ENCODE measurements at regions not wholly inside any gene's neighbourhood (a gene's known extent, or its start where the extent isn't known, plus 50 kb on each side); places are given as distances from the start of the nearest gene placed in this dataset.

DNA sequence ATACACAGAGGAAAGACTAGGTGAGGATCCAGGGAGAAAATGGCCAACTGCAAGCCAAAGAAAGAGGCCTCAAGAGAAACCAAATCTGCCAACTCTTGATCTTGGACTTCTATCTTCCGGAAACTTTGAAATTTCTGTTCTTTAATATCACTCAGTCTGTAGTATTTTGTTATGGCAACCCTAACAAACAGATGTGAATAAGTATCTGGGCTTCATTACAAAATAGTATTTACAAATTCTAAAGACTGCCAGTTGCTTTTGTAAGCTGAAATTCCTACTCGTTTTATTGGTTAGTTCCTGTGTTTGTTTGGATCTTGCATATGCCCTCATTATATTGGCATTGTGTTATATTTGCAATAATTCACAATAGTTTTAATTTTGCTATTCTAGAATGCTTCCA lies 143.2 kb upstream of the USP15 start:
- DNase-seq (ENCODE audit: low read depth in 2 of 2): no peak

DNA sequence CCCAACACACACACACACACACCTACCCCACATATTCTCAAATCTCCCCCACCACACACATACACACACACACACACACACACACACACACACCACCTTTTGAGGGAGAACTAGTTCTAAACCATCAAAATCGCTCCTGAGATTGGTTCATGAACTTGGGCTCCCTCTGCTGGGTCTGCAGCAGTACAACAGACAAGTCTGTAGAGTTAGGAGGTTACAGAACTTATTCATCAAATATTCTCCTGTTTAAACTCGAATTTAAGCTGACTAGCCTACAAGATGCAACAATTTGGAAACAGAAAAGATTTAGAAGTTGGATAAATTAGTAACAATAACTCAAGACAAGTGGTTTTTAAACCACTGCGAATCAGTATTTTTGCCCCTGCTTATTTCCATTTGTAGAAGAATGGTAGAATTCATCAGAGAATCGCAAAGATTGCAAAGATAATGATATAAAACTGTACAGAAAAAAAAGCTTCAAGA lies 136.4 kb upstream of the USP15 start:
- peak in 1 of 2 donors; percentile 7 for DNase-seq (ENCODE audit: low read depth in 2 of 2)

DNA sequence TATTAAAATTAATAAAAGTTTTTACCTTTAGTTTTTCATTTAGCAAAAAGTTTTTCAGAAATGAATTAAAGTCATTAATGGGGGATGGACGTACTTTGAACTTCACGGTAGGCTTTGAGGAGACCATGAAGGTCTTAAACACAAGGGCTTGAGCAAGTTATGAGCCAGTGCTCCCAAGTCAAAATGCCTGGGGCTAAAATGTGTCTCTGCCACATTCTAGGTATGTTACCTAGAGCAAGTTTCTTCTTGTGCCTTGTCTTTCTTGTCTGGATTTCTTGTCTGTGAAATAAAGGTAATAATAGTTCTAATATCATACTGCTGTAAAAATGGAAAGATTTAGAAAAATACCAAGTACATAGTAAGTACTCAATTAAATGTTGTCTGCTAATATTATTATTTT lies 132.7 kb upstream of the USP15 start:
- DNase-seq (ENCODE audit: low read depth in 2 of 2): no peak

DNA sequence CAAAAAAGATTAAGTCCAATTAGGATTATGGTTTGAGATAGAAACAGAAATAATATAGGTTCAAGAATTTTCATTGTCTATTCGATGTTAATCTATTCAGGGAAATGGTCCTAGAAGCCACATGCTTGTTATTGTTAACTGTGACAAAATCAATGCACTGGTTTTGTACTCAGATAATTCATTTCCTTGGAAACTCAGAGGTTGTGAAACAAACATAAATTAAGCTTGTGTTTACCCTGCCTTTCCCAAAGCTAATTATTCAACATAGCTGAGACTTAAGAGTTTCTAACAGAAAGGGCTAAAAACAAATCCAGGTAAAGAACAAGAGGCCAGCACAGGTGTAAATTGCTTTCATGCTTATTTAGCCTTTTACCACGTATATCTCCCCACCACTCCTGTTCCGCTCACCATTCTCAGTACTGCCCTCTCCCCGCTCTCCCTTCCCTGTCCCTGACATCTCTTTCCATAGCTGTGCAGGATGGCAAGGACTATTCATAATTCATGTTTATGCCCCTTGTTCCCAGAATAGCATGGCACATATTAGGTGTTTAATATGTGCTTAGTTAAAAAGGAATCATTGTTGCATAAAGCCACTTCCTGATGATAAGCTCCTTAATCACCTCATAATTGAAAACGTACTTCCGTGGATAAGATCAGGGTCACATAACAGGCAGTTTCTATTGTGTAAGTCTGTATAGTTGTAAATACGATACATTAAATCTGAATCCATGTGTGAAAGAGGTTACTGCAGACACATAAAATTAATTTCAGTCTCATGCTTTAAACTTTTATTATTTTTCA lies 131.8 kb upstream of the USP15 start:
- DNase-seq (ENCODE audit: low read depth in 2 of 2): no peak

DNA sequence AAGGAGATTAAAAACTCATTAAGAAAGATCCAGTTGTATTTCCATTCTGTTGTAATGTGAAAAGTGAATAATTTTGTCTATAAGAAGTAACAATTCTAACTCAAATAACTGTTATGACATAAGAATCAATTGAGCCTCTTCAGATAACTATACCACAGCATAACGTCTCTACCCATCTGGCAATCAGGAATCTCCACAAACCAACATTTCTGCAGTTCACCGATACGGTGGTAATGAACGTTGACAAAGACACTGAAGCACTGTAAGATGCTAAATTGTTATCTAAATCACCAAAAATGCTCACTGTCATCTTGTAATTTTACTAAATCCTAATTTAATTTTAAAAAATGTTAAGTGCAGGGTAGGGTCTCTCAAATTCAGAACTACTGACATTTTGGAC lies 130.9 kb upstream of the USP15 start:
- no peak for DNase-seq (ENCODE audit: low read depth in 2 of 2)

DNA sequence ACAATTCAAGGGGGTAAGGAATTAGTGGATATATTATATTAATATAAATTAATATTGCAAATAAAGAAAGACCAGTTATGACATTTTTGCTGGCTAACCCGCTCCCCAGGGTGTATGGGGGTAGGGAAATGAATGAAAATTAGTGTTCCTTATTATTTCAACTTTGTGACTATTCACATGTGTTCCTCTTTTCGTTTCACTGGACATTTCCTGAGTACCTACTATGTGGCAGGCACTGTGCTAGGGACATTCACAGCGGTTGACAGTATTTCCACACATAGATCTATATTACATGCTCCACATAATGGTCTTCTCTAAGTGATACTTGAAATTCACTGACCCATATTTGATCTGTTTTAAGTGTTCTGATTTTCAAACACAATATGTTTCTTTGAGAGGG lies 129.8 kb upstream of the USP15 start:
- DNase-seq (ENCODE audit: low read depth in 2 of 2): no peak

DNA sequence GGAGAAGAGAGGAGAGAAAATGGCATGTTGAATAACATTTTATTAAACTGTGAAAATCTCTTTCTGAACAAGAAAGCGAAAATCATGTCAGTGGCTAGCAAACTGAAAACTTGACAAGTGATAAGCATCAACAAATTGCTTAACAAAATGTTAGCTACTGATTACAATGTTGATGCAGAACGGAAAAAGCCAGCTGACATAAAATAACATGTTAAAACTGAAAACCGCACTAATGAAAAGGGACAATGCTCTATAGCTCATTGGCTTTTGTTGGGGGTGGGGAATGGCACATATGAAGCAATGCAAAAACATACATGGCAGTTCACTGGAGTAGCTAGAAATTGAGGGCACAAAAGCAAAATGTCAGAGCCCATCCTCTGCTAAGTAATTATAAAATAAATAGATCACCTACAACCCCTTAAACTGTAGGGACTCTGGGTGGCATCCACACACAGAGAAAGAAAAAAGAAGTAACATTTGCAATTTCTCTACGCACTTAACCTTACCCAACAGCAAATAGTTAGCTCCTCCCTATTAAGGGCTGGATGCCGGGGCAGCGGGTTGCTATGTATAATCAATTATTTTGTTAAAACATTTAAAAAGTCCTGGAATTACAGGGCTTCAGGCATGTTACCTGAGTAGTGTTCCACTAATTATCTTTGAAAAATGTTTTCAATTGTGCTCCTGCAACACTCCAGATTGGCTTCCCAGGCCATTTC lies 129.2 kb upstream of the USP15 start:
- DNase-seq (ENCODE audit: low read depth in 2 of 2): no peak

DNA sequence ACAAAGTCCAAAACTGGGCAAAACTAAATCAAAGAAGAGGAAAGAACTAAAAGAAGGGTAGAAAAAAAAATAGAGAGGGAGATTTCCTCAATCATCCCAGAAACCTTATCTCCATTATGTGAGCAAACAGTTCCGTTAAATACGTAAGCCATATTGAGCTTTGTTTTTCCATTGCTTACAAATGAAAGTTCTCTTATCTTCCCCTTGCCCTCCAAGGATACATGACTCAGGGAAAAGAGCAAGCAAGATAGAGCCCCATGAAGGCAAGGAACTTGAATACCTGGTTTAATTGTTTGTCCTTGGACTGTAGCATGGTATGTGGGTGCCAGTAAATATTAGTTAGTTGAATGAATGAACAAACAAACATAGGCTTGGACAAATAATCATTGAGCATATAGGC lies 126.8 kb upstream of the USP15 start:
- DNase-seq (ENCODE audit: low read depth in 2 of 2): no peak

DNA sequence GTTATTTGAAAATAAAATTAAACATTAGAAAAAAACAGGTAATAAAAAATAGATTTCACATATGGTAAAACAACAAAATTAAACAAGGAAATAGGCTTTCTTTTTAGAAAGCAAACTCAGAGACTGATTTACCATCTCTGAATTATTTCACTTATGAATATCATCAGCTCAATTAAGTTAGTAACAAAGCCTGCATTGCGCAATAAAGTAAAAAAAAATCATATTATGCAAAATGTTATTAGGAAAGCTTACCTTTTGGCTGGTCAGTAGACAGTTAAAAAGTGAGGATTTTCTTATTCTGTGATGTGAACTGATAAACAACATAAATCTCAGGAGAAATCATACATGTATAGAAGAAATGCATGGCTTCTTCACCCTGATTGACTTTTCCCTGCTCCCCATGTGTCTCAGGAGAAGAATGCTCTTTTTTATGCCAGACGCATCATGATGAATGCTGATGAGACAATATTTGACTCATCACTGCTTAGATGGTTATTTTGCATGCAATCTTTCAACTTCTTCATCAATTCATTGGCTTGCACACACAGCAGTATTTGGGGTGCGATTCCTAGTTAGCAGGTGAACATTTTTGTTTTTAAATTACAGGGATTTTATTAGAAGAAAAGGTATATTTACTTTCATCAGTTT lies 124.5 kb upstream of the USP15 start:
- DNase-seq (ENCODE audit: low read depth in 2 of 2): no peak

DNA sequence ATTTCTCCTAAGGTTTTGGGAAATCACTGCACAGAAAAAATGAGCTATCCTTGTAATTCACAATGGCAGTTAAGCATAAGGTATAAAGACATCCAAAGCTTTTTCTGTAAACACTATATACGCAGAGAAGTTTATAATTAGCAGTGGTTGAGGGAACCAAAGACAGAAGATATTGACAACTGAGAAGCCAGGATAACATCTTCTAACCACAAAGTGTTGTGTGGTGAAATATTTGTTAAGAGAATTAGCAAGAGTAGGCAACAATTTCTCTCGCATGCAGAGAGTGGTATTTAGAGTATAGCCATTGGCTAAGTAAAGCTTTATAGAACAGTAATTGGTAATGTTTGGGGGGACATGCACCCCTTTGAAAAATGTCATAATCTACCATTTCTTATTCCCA lies 123.7 kb upstream of the USP15 start:
- DNase-seq (ENCODE audit: low read depth in 2 of 2): no peak

DNA sequence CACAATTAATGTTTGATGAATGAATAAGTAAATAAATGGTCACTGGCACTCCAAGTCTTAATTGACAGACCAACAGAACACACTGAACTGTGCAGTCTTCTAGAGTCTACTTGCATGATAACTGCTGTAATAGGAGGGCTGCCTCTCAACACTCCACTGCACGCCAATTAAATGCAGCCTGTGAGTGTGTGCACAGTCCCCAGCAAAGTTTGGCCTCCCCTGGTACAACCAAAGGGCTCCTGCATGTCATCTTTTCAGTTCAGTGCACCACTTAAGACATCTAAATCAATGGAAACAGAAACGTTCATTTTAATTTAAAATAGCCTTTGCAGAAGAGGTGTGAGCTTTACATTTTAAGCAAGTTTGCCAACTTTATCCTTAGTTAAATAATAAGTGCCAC lies 121.7 kb upstream of the USP15 start:
- DNase-seq (ENCODE audit: low read depth in 2 of 2): no peak

DNA sequence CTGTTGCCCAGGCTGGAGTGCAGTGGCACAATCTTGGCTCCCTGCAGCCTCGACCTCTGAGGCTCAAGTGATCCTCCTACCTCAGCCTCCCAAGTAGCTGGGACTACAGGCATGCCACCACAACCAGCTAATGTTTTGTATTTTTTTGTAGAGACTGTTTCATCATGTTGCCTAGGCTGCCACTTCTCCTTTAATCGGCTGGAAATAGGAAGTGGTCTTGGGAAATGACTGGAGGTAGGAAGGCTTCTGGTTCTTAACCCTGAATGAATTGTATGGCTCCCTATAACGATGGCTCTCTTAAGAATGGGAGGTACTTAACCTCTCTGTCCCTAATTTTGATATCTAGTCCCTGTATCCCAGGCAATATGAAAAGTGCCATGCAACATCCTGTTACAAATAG lies 113.9 kb upstream of the USP15 start:
- no peak for DNase-seq (ENCODE audit: low read depth in 2 of 2)

DNA sequence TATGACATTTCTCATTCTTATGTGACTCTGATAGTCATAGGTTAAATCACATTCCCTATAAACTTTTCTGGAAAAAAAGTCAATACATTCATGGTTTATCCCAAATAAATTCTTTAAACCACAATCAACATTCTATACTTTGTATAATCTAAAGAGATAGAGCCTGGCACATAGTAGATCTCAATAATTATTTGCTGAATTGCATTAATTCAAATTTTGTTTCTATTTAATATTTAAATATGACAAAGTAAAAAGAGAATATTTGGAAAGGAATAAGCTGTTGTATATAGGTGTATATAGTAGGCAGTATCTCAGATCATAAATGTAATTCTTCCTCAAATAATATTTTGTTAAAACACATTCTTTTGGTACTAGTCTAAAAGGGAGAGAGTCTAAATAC lies 102.2 kb upstream of the USP15 start:
- no peak for DNase-seq (ENCODE audit: low read depth in 2 of 2)

DNA sequence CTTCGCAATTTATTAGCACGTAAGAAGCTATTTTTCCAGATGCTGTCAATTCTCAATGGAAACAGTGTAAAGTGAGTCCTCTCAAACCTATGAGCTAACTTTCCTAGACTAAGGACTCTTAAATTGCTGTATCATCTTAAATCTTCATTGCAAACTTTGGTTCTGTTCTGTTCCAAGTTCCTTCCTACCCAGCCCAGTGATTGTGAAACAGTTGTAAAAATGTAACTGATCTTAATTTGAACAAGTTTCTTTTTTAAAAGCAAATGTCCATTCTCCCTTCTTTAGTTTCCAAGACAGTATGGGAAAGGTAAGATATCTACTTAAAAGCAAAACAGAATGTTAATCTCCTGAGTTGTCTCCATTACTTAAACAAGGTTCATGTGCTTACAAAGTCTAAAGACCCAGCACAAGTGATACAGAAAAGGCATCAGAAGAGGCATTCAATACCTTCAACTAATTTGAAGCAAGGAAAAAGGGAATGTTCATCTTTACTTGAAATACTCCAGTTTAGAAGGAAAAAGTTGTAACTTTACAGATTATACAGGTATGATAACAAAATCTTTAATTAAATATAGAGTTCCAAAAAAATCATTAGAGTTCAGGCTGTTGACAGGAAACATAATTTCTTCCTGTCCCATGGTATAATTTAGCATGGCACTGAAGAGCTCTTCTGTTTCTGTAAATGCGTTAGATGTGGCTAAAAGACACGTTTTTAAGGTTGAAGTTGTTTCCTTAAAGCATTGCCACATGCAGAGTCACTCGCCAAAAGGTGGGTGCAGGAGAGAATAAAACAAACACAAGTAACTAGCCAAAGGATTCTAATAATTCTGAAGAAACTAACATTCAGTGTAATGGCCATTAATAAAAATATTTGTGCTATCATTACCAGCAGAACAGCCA lies 101.5 kb upstream of the USP15 start:
- no peak for DNase-seq (ENCODE audit: low read depth in 2 of 2)

DNA sequence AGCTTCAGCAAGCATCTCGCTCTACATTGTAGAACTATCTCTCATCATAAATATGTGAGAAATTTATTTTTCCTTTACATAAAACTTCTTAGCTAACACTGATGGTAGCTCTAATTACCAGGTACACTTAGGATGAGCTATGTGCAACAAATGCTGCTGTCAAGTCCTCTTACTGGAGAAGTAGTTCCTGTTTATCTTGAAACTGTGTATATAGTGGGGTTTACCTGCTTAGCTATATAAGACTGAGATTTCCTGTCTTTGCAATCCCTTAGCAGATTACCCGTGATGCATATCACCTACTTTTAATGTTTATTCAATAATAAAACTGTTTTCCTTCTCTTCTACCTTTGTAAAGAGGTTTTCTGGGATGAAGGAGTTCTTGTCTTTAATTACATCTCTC lies 98.0 kb upstream of the USP15 start:
- DNase-seq (ENCODE audit: low read depth in 2 of 2): no peak

DNA sequence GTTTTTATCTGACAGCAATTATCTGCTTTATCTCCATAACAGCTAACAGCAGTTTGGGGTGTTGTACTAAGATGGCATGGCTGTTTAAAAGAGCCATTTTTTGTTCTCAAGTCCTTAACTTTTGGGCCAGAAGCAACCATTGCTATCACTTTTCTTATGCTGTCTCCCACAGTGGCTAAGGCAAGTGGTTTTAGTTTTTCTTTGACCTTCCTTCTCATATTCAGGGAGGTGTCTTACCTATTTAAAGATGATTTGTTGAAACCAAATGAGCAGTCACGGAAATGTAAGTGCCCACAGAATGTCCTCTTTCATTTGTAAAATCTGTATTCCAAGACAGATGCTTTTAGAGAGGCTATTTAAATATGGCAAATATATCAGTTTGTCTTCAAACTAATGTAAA lies 96.8 kb upstream of the USP15 start:
- DNase-seq (ENCODE audit: low read depth in 2 of 2): no peak

DNA sequence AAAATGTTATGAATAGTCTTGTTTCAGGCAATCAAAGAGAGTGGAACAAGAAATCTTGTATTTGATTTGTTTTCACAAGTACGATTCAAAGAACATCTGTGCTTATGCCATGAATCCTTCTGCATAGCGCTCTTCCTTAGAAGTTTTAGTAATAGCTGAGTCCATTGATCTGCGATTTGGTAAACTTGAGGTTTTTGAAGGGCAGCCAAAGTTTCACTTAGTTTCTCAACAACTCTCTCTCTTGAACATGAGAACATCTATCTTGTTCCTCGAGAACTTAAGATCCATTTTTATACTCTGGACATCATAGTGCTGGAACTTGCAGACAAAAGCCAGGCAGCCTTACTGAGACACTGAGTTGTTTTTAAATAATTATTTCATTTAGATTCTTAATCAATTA lies 96.2 kb upstream of the USP15 start:
- DNase-seq (ENCODE audit: low read depth in 2 of 2): no peak

DNA sequence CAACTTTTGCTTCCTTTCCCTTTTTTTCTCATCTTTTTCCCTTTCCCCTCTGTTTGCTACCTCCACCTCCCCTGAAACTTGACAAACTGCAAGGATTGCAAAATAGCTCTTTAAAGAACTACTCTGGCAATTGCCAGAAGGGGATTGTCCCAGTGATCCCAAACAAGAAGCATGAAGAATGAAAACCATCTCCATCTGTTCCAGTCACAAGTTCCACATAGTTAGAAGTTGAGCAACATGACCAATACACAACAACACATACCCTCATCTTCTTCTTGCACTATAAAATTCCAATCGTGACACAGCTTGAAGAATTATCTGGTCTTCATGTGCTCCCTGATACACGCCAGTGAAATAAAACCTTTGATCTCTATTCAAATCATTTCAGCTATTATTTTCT lies 93.7 kb upstream of the USP15 start:
- no peak for DNase-seq (ENCODE audit: low read depth in 2 of 2)

DNA sequence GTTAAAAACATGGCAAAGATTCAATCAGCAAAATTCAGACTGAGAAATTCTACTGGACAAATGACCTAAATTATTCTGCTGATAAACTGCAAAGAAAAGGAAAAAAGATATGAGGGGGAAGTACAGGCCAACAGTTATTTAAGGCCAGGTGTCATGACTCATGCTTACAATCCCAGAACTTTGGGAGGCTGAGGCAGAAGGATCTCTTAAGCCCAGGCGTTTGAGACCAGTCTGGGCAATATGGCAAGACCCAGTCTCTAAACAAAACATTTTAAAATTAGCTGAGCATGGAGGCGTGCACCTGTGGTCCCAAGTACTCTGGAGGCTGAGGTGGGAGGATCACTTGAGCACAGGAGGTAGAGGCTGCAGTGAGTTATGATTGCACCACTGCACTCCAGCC lies 91.8 kb upstream of the USP15 start:
- no peak for DNase-seq (ENCODE audit: low read depth in 2 of 2)

DNA sequence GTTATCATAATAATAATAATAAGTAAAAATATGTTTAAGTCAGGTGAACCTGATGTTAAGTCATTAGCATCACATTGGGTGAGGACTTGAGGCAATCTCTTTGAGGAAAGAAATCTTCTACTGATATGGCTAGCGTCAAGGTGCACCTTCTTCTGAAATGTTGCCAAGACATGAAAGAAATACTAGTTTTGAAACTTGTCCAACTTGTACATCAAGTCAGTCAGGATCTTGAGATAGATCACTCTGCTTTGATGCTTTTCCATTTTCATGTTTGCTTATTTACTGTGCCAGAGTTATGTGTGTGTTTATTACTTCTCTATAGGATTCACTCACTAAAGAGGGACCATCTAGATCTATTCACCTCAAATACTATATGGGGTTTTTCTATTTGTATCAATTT lies 90.0 kb upstream of the USP15 start:
- DNase-seq (ENCODE audit: low read depth in 2 of 2): no peak

DNA sequence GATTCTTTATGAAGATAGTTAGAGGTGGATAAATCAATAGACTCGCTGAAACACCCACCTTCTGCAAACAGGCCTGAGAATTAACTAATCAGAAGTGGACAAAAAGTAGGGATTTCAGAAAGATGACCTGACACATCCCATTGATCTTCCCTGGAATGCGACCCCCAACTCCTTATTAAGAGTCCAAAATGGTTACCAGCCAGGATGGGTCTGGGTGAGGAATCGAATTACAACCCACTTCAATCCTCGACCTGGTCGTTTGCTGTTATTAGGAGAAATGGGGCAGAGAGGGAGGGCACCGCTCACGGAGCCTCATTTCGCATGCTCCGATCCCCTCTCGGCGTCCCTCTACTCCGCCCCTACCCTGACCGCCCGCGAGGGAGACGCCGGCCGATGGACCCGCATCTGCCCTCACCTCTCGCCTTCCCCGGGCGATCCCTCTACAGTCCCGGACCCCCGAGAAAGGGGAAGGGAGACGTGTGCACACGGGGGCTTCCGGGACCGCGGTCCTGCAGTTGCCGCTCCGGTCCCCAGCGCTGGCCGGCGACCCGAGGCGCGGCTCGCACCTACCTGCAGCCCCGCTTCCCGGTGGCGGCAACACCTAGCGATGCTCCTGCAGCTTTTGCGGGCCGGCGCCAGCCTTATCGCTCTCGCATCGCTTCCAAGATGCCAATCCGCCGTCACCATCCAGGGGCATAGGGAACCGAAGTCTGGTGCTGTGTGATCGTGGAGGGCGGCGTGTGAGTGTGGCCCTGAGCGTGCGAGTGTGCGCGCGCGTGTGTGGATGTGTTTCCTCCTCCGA lies 69.3 kb upstream of the USP15 start:
- no peak for DNase-seq (ENCODE audit: low read depth in 2 of 2)

All from stimulated activated CD8-positive, alpha-beta memory T cell treated with anti-CD3 and anti-CD28 coated beads, Interleukin-15, amount 100 ng/mL, for 48 hours (primary cell).